HFFc6 (cell line): ENCODE measurements at regions not wholly inside any gene's neighbourhood (a gene's known extent, or its start where the extent isn't known, plus 50 kb on each side); places are given as distances from the start of the nearest gene placed in this dataset.

Experiments used
- DNase-seq: peaks from one replicate; pipeline ENCODE4 v3.0.0-alpha.2; 2018
- H3K27ac Mint-ChIP-seq: 2 replicates; pipeline ENCODE4 v1.8.0; 2020; ENCODE audit warnings: mild to moderate bottlenecking, mixed read lengths
- H3K27me3 Mint-ChIP-seq: 2 replicates; pipeline ENCODE4 v1.8.0; 2021; ENCODE audit warnings: mild to moderate bottlenecking, moderate library complexity, mixed read lengths; ENCODE audit not compliant: insufficient read depth
- H3K36me3 Mint-ChIP-seq: 2 replicates; pipeline ENCODE4 v1.8.0; 2021; ENCODE audit warnings: low read depth, mixed read lengths
- H3K4me1 Mint-ChIP-seq: 2 replicates; pipeline ENCODE4 v1.8.0; 2020; ENCODE audit warnings: low read depth, mixed read lengths
- H3K4me3 Mint-ChIP-seq: 2 replicates; pipeline ENCODE4 v1.8.0; 2020; ENCODE audit warnings: mild to moderate bottlenecking, moderate library complexity, mixed read lengths
- H3K9me3 Mint-ChIP-seq: 2 replicates; pipeline ENCODE4 v1.8.0; 2020; ENCODE audit warnings: mild to moderate bottlenecking, mixed read lengths
- CTCF ChIP-seq: fragments of 200-600 bp; sonication (generic); IDR thresholded peaks from 2 replicates; pipeline ENCODE4 v1.5.0; 2021; ENCODE audit warnings: antibody characterized with exemption, mild to moderate bottlenecking

DNA sequence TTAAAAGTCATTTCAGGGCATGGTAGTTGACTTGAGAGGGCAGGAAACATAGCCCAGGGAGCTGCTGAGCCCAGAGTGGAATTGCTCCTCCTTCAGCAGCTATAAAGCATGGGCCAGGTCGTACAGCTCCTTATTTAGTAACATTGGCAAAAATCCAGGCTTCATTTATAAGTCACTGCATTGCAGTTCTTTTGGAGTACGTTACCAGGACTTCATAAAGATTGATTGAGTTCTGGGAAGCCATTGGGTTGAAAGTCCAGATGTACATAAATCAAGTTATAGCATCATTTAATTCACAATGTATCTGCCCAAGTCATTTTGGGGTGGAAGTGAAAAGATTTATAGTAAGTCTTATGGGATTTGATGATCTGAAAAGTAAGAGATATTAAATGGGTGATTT is 53.0 kb upstream of the ANKEF1 start:
- peaks cover 3% of the 10 kb centered on the region; the same call in 1 of the 2 replicates for H3K27me3 Mint-ChIP-seq
- DNase-seq = no peak
- H3K4me1 Mint-ChIP-seq = peaks cover 6% of the 10 kb centered on the region; the same call in 1 of the 2 replicates
- no peak for TF ChIP-seq CTCF
- H3K4me3 Mint-ChIP-seq = no peak overlapping the region
- no peaks in the 10 kb centered on the region for H3K9me3 Mint-ChIP-seq
- no peak overlapping the region for H3K27ac Mint-ChIP-seq
- H3K36me3 Mint-ChIP-seq = no peaks in the 10 kb centered on the region

DNA sequence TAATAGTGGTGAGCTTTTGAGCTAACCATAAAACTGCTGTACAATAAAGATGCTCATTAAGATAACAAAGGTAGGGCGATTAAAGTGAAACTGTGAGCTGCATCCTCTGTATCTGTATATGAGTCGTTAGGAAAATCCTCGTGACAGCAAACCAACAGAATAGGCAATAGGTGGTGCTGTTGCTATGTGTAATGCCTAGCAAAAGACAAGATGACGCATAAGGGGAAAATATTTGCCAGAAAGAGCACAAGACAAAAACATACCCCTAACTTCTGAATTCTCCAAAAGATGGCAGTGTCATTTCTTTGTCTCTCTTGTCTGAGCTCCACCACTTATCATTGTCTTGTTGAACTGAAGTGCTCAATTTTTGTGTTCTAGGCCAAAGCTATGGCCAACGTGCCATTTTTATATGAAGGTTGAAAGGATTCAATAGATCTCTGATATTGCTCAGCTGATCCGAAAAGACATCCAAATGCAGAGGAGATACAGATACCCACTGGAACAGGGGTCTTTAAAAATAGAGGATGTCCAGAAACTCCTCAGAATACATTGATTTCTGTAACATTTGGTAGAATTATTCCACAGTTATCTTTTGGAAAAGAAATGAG is 56.3 kb upstream of the ANKEF1 start:
- Mint-ChIP-seq H3K27me3 (peaks cover 5% of the 10 kb centered on the region; the same call in 1 of the 2 replicates), H3K9me3 (no peaks in the 10 kb centered on the region), H3K36me3 (no peaks in the 10 kb centered on the region), H3K4me3 (peak overlapping the region; percentile 37; the same call in 1 of the 2 replicates), H3K27ac (no peak overlapping the region), H3K4me1 (peaks cover 6% of the 10 kb centered on the region; the same call in 1 of the 2 replicates)
- peak; percentile 86 for TF ChIP-seq CTCF
- DNase-seq = peak; percentile 84

GRCh38 chr20:9977629-9978028 is 57.2 kb upstream of the ANKEF1 start:
- peaks cover 6% of the 10 kb centered on the region; the same call in 1 of the 2 replicates for H3K4me1 Mint-ChIP-seq
- peaks cover 5% of the 10 kb centered on the region; the same call in 1 of the 2 replicates for H3K27me3 Mint-ChIP-seq
- H3K36me3 Mint-ChIP-seq = no peaks in the 10 kb centered on the region
- H3K4me3 Mint-ChIP-seq = no peak overlapping the region
- TF ChIP-seq CTCF = no peak
- no peaks in the 10 kb centered on the region for H3K9me3 Mint-ChIP-seq
- H3K27ac Mint-ChIP-seq = no peak overlapping the region
- no peak for DNase-seq

DNA sequence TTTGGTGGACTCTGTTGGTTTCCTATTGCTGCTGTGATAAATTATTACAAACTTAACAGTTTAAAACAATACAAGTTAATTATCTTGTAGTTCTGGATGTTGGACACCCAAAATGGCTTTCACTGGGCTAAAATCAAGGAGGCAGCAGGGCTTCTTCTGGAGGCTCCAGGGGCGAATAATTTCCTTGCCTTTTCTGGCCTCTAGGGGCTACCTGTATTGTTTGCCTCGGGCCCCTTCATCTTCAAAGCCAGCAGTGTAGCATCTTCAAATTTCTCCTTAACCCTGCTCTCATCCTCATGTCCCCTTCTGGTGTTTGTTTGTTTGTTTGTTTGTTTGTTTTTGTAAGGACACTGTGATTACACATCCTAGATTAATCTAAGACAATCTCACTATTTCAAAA is 60.5 kb upstream of the ANKEF1 start:
- no peak; the same call in 1 of the 2 replicates for TF ChIP-seq CTCF
- no peak overlapping the region for H3K4me3 Mint-ChIP-seq

DNA sequence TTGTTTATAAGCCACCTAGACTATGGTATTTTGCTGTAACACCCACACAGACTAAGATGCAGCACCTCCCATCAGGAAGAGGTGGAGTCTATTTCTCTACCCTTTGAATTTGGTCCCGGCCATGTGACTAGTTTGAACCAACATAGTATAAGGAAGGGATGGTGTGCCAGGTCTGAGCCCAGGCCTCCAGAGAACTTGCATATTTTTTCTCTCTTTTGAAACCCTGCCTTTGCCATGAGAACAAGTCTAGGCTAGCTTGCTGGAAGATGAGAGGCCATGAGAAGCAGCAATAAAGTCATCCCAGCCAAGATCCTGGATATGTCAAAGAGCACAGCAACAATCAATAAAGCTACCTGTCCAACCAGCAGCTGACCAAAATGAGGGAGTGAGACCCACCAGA is 63.0 kb upstream of the ANKEF1 start:
- H3K4me3 Mint-ChIP-seq = no peak overlapping the region
- no peak for TF ChIP-seq CTCF
- H3K27me3 Mint-ChIP-seq = peaks cover 2% of the 10 kb centered on the region
- no peaks in the 10 kb centered on the region for H3K36me3 Mint-ChIP-seq
- H3K4me1 Mint-ChIP-seq = no peaks in the 10 kb centered on the region
- H3K9me3 Mint-ChIP-seq = no peaks in the 10 kb centered on the region
- no peak overlapping the region for H3K27ac Mint-ChIP-seq
- no peak for DNase-seq

More for the DNA sequence above, 60.5 kb upstream of the ANKEF1 start:
- Mint-ChIP-seq H3K36me3 (no peaks in the 10 kb centered on the region), H3K9me3 (no peaks in the 10 kb centered on the region), H3K27ac (no peak overlapping the region), H3K27me3 (peaks cover 6% of the 10 kb centered on the region), H3K4me1 (peaks cover 6% of the 10 kb centered on the region; the same call in 1 of the 2 replicates)
- no peak for DNase-seq
